Body of pancreas (tissue), 4 donors: ENCODE measurements at regions not wholly inside any gene's neighbourhood (a gene's known extent, or its start where the extent isn't known, plus 50 kb on each side); places are given as distances from the start of the nearest gene placed in this dataset.

Experiments
- POLR2A ChIP-seq, 3 donors: fragments of 450-650 bp; IDR thresholded peaks; one replicate each; pipeline ENCODE4 v1.6.1; 2016; ENCODE audit warnings: antibody characterized with exemption in 3 of 3, mild to moderate bottlenecking in 2 of 3
- TF ChIP-seq, protein P1 (sequence below), 7 experiments: fragments of 450-650 bp in 4 of 7; fragments of 200-600 bp in 3 of 7; sonication (generic) in 3 of 7; IDR thresholded peaks; one replicate each; pipeline ENCODE4 v1.5.1; 2016 to 2019; ENCODE audit warnings: antibody characterized with exemption in 7 of 7

DNA sequence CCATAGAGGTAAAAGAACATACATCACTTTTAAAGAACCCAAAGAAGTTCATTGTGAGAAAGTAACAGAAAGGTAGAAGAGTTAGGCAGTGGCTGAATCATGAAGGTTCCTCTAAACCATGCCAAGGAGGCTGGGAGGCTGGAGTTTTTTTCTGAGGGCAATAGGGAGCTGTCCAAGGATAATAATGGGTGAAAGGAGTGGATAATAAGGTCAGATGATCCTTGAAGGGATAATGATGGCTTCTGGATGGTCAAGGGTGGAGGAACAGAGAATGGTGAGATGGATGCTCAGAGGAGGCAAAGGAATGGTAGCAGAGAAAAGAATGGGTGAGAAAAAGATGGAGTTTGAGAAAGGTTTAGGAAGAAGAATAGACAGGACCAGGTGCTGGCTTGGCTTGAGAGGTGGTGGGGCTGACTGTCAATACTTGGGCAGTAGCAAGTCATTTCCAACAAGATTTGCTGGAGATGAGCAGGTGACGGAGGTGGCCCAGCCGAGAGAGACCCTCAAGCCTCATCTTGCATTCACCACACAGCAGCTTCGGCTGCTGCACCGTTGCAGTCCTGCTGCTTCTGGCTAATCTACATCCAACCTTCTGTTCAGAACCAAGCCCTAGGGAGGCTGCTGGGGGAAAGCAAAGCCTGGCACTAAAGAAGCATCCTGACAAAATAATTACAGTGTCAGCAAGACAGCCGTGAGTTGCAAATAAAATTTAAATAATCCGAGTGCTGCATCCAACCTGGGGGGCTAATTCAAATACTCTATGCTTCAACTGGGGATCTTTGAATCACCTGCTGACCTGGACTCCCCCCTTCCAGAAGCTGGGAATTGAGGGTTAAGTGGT is 131.2 kb upstream of the KCNG1 start:
- TF ChIP-seq, protein P1, sequence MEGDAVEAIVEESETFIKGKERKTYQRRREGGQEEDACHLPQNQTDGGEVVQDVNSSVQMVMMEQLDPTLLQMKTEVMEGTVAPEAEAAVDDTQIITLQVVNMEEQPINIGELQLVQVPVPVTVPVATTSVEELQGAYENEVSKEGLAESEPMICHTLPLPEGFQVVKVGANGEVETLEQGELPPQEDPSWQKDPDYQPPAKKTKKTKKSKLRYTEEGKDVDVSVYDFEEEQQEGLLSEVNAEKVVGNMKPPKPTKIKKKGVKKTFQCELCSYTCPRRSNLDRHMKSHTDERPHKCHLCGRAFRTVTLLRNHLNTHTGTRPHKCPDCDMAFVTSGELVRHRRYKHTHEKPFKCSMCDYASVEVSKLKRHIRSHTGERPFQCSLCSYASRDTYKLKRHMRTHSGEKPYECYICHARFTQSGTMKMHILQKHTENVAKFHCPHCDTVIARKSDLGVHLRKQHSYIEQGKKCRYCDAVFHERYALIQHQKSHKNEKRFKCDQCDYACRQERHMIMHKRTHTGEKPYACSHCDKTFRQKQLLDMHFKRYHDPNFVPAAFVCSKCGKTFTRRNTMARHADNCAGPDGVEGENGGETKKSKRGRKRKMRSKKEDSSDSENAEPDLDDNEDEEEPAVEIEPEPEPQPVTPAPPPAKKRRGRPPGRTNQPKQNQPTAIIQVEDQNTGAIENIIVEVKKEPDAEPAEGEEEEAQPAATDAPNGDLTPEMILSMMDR (IDR thresholded peaks at IDR 0.05) = no peak
- TF ChIP-seq POLR2A (IDR thresholded peaks at IDR 0.05) = no peak
